Endodermal cell (in vitro differentiated cells): ENCODE measurements at regions not wholly inside any gene's neighbourhood (a gene's known extent, or its start where the extent isn't known, plus 50 kb on each side); places are given as distances from the start of the nearest gene placed in this dataset.

Experiments used
- DNase-seq: peaks from one replicate; pipeline ENCODE4 v3.0.0-alpha.2; 2017
- H3K27ac ChIP-seq: 2 replicates; pipeline ENCODE4 v1.5.1; 2013; ENCODE audit warnings: mild to moderate bottlenecking, low read depth, low read length, moderate library complexity
- H3K27me3 ChIP-seq: 2 replicates; pipeline ENCODE4 v1.6.1; 2013; ENCODE audit warnings: mild to moderate bottlenecking, low read length, moderate library complexity; ENCODE audit not compliant: insufficient read depth, control insufficient read depth, poor library complexity, severe bottlenecking
- H3K36me3 ChIP-seq: 2 replicates; pipeline ENCODE4 v1.7.0; 2013; ENCODE audit warnings: mild to moderate bottlenecking, low read length, moderate library complexity; ENCODE audit not compliant: control insufficient read depth, insufficient read depth
- H3K4me1 ChIP-seq: one replicate; pipeline ENCODE4 v1.7.0; 2013; ENCODE audit warnings: low read length; ENCODE audit not compliant: control insufficient read depth, insufficient read depth
- H3K4me3 ChIP-seq: 2 replicates; pipeline ENCODE4 v1.5.1; 2013; ENCODE audit warnings: mild to moderate bottlenecking, low read length, moderate library complexity
- H3K9ac ChIP-seq: 2 replicates; pipeline ENCODE4 v1.6.1; 2013; ENCODE audit warnings: mild to moderate bottlenecking, low read length, moderate library complexity; ENCODE audit not compliant: poor library complexity, severe bottlenecking; ENCODE audit errors: extremely low read depth
- H3K9me3 ChIP-seq: 2 replicates; pipeline ENCODE4 v1.6.1; 2013; ENCODE audit warnings: mild to moderate bottlenecking, low read length, moderate library complexity; ENCODE audit not compliant: control insufficient read depth
- H3K27ac Mint-ChIP-seq: 2 replicates; pipeline ENCODE4 v1.8.0; 2020; ENCODE audit warnings: mixed read lengths
- H3K27me3 Mint-ChIP-seq: 2 replicates; pipeline ENCODE4 v1.8.0; 2021; ENCODE audit warnings: mild to moderate bottlenecking, mixed read lengths; ENCODE audit not compliant: insufficient read depth
- H3K36me3 Mint-ChIP-seq: 2 replicates; pipeline ENCODE4 v1.8.0; 2020; ENCODE audit warnings: low read depth, mixed read lengths
- H3K4me1 Mint-ChIP-seq: 2 replicates; pipeline ENCODE4 v1.8.0; 2020; ENCODE audit warnings: mixed read lengths
- H3K4me3 Mint-ChIP-seq: 2 replicates; pipeline ENCODE4 v1.8.0; 2020; ENCODE audit warnings: mild to moderate bottlenecking, moderate library complexity, mixed read lengths
- H3K9me3 Mint-ChIP-seq: 2 replicates; pipeline ENCODE4 v1.8.0; 2020; ENCODE audit warnings: mild to moderate bottlenecking, mixed read lengths
- WGBS, 2 experiments: methylation state at CpG; one replicate each; pipeline versions ENCODE4 v1.1.5 to v1.1.7; 2013; ENCODE audit warnings: missing lambda C conversion rate in 2 of 2, mixed read lengths in 1 of 2; ENCODE audit not compliant: insufficient coverage in 1 of 2, insufficient read length in 1 of 2; 5-methylcytosine and 5-hydroxymethylcytosine counted together
- TF ChIP-seq, protein P1 (sequence below): fragments of 200-600 bp; sonication (generic); conservative IDR thresholded peaks from 2 replicates; pipeline ENCODE4 v1.5.0; 2021; ENCODE audit warnings: antibody characterized with exemption, mild to moderate bottlenecking

DNA sequence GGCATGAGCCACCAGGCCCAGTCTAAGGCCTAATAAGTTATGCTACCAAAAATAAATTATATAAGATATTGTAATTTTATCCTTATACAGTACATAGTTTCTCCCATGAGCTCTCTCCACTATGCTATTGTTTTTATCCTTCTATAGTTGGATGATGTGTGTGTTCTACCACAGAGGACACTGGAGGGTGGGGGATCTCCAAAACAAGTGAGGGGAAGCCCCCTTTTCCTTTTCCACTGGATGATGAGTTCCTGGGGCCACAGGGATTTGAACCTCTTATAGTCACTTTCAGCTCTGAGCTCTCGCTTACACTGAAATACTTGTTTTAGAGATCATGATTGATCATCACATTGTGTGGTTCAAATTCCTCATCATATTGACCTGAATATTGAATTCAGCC, 77.6 kb upstream of the VAV3 start:
- no peaks in the 10 kb centered on the region for H3K4me1 ChIP-seq
- no peak overlapping the region for H3K4me3 ChIP-seq
- H3K9me3 ChIP-seq, result no peaks in the 10 kb centered on the region
- Mint-ChIP-seq H3K36me3 (no peaks in the 10 kb centered on the region), H3K4me3 (no peak overlapping the region), H3K4me1 (peaks cover 24% of the 10 kb centered on the region), H3K27ac (no peak overlapping the region), H3K9me3 (no peaks in the 10 kb centered on the region), H3K27me3 (no peaks in the 10 kb centered on the region)
- WGBS, 2 experiments, result 97% methylated on average over 1 of the region's 1 CpG; no CpG with 5 or more reads in 1 of the 2 experiments
- TF ChIP-seq, protein P1, sequence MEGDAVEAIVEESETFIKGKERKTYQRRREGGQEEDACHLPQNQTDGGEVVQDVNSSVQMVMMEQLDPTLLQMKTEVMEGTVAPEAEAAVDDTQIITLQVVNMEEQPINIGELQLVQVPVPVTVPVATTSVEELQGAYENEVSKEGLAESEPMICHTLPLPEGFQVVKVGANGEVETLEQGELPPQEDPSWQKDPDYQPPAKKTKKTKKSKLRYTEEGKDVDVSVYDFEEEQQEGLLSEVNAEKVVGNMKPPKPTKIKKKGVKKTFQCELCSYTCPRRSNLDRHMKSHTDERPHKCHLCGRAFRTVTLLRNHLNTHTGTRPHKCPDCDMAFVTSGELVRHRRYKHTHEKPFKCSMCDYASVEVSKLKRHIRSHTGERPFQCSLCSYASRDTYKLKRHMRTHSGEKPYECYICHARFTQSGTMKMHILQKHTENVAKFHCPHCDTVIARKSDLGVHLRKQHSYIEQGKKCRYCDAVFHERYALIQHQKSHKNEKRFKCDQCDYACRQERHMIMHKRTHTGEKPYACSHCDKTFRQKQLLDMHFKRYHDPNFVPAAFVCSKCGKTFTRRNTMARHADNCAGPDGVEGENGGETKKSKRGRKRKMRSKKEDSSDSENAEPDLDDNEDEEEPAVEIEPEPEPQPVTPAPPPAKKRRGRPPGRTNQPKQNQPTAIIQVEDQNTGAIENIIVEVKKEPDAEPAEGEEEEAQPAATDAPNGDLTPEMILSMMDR, result no peak
- no peak overlapping the region for H3K27ac ChIP-seq
- no peak for DNase-seq
- no peaks in the 10 kb centered on the region for H3K27me3 ChIP-seq
- H3K36me3 ChIP-seq, result no peaks in the 10 kb centered on the region
- H3K9ac ChIP-seq, result no peak overlapping the region

DNA sequence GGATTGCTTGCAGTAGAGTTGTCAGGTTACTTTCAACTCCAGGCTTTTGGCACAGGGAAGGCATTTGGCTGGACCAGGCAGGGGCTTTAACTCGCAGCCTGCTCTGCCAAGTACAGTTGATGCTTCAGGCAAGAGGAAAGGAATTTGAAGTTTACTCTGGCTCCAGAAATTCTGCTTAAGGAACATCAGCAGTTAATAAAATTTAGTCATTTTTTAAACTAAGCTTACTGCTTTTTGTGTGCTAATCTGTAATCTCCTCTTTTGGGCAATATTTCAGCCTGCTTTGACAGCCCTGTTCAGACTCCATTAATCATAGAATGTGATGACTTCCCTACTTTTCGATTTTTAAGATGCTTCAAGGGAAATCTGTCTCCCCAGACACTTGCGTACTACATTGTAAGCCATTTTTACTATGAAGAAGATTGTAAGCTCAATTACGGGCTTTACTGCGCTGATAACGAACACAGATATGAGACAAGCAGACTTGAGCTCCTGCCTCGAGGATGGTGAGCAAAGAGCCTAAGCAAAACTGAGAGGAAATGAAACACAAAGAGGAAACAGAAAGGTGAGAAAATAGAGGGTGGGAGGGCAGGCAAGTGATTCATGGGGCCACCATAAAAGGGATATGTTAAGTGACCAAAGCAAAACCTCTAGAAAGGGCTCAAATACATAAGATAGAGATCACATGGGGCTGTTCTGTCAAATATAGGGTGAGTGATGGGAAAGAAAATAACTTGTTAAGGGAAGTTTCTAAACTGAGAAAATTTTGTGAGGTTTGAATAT, 76.6 kb upstream of the VAV3 start:
- Mint-ChIP-seq H3K36me3 (no peaks in the 10 kb centered on the region), H3K9me3 (no peaks in the 10 kb centered on the region), H3K4me1 (peaks cover 24% of the 10 kb centered on the region), H3K27me3 (no peaks in the 10 kb centered on the region), H3K4me3 (no peak overlapping the region), H3K27ac (no peak overlapping the region)
- Histone ChIP-seq H3K36me3 (no peaks in the 10 kb centered on the region), H3K27ac (no peak overlapping the region), H3K4me3 (no peak overlapping the region), H3K9ac (no peak overlapping the region), H3K9me3 (no peaks in the 10 kb centered on the region), H3K27me3 (no peaks in the 10 kb centered on the region), H3K4me1 (no peaks in the 10 kb centered on the region)
- DNase-seq, result no peak
- 86 to 88% methylated on average over 7 of the region's 7 CpGs for WGBS, 2 experiments
- TF ChIP-seq, protein P1, result no peak

DNA sequence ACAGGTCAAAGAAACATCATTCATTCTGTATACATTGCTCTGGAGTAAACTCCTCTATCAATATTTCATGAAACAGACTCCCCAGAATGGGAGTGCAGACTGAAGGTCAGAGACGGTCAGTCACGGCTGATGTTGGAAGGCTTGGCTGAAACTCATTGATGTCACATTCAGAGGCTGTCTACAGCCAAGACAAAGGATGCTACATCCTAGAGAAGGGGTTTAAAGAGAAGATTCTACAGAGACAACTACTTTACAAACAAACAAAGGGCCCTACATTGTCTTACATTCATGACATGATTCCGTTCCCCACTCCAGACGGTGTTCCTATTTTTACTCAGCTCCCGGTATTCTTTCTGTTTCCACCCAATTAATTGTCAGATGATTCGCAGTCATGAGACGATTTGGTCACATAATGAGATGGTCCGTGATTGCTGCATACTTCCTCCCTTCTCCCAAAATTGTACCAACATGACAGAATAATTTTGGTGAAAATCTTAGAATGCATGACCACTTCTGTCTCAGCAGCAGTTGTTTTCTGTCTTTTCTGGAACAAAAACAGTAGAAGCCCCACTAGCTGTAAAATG, 73.8 kb upstream of the VAV3 start:
- no peaks in the 10 kb centered on the region for H3K9me3 Mint-ChIP-seq
- Histone ChIP-seq H3K4me3 (no peak overlapping the region), H3K9ac (no peak overlapping the region), H3K9me3 (no peaks in the 10 kb centered on the region), H3K4me1 (no peaks in the 10 kb centered on the region), H3K27me3 (no peaks in the 10 kb centered on the region), H3K27ac (no peak overlapping the region), H3K36me3 (no peaks in the 10 kb centered on the region)
- TF ChIP-seq, protein P1, result no peak
- no peak overlapping the region for H3K4me3 Mint-ChIP-seq
- no peak for DNase-seq
- peaks cover 15% of the 10 kb centered on the region for H3K4me1 Mint-ChIP-seq
- WGBS, 2 experiments, result 91 to 93% methylated on average over 4 to 8 of the region's 8 CpGs
- H3K27me3 Mint-ChIP-seq, result no peaks in the 10 kb centered on the region
- H3K36me3 Mint-ChIP-seq, result no peaks in the 10 kb centered on the region
- H3K27ac Mint-ChIP-seq, result no peak overlapping the region
